GM21381 (cell line): ENCODE measurements at regions not wholly inside any gene's neighbourhood (a gene's known extent, or its start where the extent isn't known, plus 50 kb on each side); places are given as distances from the start of the nearest gene placed in this dataset.

Source experiments
- ATAC-seq: cut with Tn5 transposase; IDR thresholded peaks from one replicate; pipeline ENCODE4 v1.9.1; 2021; ENCODE audit warnings: mild to moderate bottlenecking, moderate library complexity; ENCODE audit not compliant: unreplicated experiment

DNA sequence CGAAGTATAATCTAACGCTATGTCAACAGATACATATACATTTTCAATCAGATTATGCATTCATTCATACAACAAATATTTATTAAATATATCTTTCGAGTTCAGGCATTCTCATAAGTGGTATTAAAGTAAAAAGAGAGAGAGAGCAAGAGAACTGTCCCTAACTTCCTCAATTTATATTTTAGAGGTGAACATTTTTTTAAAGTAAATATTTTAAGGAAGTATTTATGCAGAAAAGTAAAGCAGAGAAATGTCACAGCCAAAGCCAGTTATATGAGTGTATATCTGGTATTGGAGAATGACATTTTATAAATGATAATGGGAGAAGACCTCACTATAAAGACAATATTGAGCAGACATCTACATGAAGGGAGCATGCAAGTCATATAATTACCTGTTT lies 667.3 kb upstream of the CDH9 start:
- no peak for ATAC-seq

DNA sequence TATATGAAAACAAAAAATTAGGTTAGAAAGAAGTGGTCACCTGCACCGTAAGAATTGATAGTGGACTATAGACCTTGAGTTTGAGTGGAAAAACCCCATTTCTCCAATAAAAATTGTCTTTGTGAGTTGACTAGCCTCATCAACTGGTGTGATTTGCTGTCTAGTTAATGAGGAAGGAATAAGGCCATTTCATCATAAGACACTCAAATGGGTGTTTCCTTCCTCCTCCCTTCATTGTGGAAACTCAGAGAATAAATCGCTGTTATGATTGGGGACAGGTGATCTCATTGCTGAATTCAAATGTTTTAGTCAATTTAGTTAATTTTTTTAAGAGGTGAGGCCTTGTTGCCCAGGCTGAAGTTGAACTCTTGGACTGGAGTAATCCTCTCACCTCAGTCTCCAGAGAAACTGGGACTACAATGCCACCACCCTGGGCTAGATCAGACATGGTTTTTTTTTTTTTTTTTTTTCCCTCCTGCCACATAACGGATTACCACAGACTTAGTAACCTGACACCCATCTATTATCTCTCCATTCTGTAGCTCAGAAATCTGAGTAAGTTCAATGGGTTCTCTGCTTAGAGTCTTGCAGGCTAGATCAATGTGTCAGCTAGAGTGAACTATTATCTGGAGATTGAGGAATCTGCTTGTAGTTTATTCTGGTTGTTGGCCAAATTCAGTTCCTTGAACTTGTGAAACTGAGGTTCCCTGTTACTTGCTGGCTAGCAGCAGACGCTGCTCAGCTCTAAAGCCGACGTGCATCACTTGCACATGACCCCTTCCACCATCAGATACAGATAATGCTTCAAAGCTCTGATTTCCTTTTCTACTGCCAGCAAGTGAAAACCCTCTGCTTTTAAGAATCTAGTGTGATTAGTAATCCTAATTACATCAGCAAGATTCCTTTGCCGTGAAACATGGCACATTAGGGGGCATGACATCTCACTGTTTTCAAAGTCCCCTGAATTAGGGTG lies 663.8 kb upstream of the CDH9 start:
- ATAC-seq, result no peak

DNA sequence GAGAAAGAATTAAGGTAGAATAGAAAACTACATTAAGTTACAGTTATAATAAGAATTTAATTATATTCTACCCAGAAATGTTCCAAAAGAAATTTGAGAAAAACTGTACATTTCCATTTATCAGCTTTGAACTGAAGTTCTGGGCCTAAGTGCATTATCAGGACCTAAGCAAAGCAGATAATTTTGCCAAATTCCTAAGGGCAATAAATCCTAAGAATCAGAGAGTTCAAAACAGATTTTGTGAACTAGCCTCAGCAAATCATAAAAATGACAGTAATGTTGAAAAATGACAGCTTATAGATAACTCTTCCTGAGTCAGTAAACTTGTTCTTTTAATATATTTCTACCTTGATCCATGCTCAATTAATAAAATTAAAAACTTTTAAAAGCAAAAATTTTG lies 662.1 kb upstream of the CDH9 start:
- no peak for ATAC-seq

DNA sequence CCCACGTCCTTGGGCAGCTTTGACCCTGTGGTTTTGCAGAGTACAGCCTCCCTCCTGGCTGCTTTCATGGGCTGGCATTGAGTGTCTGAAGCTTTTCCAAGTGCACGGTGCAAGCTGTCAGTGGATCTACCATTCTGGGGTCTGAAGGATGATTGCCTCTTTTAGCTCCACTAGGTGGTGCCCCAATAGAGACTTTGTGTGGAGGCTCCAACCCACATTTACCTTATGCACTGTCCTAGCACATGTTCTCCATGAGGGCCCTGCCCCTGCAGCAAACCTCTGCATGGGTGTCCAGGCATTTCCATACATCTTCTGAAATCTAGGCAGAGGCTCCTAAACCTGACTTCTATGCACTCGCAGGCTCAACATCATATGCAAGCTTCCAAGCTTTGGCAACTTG lies 644.2 kb upstream of the CDH9 start:
- no peak for ATAC-seq

DNA sequence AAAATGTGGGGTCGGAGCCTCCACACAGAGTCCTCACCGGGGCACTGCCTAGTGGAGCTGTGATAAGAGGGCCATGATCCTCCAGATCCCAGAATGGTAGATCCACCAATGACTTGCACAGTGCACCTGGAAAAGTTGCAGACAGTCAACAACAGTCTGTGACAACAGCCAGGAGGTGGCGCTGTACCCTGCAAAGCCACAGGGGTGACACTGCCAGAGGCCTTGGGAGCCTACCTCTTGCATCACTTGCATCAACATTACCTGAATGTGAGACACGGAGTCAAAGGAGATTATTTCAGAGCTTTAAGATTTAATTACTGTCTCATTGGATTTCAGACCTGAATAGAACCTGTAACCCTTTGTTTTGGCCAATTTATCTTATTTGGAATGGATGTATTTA lies 614.1 kb upstream of the CDH9 start:
- no peak for ATAC-seq

DNA sequence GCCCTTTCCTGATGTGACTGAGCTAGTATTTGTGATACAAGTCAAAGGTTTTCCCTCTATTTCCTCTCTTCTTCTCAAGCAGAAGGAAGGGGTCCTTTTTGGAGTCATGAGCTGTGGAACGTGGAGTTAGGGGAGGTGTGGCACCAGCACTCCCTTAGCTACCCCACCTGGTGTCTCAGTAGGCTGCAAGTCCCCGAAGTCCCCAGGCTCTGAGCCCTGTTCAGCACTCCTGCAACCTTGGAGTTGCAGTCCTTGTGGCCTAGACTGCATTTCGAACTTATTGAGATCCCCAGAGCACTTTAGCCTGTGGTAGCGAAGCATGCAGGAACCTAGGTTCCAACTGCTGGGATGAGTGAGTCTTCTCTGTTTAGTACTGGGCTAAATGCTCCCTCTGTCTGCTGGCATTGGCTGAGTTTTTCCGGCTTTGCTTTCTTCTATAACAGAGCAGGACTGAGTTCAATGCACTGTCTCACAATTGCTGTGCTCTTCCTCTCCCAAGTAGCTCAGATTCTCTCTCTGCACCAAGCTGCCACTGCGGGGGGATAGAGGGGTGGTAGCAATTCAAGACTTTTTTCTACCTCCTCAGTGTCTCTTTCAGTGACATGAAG lies 600.7 kb upstream of the CDH9 start:
- ATAC-seq, result no peak

DNA sequence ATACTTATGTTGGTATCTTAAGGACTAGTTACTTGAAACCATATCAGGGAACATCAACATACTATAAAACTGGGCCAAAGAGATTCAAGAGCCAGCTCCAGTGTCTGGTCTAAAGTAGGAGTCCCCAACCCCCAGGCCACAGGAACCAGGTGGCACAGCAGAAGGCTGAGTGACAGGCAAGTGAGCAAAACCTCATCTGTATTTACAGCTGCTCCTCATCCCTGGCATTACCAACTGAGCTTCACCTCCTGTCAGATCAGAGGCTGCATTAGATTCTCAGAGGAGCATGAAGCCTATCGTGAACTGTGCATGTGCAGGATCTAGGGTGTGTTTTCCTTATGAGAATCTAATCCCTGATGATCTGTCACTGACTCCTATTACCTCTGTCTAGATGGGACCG lies 581.6 kb upstream of the CDH9 start:
- no peak for ATAC-seq

DNA sequence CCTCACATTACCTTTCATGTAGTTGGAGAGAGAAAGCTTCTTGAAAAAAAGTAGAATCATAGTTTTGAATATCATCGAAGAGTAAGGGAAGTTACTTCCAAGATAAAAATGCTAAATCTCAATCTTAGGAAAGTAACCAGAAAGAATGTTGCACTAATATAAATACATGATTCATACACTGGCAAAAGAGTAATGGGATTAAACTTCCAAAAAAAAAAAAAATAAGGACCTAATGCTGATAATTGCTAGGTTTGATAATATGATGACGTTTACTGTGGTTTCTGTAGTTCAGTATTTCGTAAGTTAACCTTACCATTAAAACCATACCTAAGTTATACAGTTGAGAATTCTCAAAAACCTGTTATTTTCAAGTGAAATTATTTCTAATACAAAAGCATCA lies 573.8 kb upstream of the CDH9 start:
- ATAC-seq, result no peak

DNA sequence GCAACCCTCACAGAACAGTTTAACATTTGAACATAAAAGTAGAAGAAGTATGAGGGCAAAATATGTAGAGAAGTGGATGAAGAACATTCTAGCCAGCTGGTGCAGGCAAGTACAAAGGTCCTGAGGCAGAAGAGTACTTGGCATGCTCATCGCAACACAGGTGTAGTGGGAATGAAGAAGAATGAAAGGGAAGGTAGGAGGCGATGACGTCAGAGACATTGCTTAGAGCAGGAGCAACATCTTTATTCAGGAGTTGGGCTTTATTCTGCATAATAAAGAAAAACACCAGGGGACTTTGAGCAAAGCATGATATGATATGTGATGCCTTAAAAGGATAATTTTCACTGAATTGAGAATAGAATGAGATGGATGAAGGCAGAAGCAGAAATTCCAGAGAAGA lies 570.6 kb upstream of the CDH9 start:
- ATAC-seq, result no peak

DNA sequence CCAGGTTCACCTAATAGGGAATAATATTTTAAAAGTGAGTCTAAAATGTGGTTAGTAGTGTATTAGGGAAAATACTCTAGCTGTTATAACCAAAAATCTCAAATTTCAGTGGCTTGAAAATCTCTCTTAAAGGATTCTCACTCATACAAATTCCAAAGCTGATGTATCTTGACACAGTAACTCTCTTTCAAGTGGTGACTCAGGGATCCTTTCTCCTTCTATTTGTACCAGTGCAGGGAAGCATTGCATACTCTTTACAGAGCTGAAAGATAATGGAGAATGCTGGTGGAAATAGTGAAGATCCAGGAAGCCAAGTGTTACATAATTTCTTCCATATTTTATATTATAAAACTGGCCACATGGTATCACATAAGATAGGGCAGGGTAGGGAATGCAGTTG lies 560.2 kb upstream of the CDH9 start:
- ATAC-seq, result no peak

DNA sequence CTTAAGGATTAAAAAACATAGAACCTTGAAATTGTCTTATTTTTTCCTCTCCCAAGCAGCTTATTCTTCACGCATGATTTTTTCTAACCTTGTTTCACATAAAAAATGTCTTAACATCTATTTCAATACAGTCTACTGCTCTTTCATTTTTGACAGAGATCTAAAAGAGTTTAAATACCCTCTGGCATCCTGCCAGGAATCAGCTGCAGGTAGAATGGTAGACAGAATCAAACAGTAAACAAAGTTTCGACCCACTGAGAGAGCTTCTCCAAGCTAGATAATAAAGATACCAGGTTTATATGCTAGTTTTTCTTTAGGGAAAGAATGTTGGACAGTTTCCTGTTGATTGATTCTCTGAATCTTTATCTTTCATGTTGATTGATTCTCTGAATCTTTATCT lies 555.8 kb upstream of the CDH9 start:
- ATAC-seq, result no peak

DNA sequence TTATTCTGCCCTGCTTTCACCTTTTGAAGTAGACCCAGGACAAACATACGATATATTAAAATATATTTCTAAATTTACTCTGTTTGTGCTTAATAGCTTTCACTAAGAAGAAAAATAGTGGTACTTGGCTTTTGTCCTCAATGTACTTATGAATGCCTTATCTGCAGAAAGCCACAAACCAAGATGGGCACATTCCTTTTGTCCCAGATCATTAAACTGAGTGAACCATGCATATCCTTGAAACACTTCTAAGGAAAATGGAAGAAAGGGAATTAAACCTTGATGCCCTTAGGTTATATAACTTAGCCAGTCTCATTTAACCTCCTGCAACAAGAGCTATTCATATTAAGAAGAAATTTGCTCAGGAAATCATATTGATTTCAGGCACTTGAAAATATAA lies 553.8 kb upstream of the CDH9 start:
- no peak for ATAC-seq

DNA sequence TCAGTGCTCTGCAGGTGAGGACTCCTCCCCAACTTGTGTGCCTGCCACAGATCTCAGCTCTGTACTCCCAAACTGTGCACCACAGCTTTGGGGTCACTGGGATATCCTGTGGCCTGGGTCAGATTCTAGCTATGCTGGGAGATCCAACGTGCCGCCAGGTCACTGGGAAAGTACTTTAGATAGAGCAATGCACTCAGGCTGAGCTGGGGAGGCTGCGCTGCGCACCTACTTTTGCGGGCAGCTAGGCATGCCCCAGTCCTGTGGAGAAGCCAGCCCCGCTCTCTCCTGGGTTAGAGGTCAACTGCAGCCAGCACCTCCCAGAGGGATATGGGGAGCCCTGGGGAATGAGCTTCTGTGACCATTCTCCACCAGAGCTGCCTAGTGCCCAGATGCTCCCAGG lies 552.1 kb upstream of the CDH9 start:
- ATAC-seq, result no peak

DNA sequence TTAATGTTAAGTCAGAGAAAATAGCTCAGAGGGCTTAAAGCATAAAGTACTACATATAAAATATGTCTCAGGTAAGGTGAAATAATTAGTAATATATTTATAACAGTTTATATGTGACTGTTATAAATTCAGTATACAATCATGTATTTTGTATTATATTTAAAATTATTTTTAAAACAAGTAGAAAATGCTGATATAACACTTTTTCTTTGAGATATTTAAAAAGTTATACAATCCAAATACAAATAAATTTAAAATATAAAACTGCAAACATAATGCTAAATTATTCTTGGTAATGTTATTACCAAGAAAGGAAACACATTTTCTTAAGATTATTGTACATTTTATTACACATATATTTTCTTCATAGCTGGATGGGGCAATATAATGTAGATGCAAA lies 539.9 kb upstream of the CDH9 start:
- ATAC-seq, result no peak

DNA sequence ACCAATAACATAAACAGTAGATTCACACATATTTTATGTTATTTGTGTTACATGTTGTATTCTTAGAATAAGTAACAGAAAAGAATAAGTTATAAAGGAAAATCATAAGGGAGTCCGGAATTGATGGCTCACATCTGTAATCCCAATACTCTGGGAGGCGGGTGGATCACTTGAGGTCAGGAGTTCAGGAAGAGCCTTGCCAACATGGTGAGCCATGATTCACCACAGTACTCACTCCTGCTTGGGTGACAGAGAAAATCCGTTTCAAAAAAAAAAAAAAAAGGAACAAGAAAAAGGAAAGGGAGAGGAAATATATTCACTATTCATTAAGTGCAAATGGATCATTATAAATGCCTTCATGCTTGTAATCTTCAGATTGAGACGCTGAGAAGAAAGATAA lies 533.3 kb upstream of the CDH9 start:
- no peak for ATAC-seq

DNA sequence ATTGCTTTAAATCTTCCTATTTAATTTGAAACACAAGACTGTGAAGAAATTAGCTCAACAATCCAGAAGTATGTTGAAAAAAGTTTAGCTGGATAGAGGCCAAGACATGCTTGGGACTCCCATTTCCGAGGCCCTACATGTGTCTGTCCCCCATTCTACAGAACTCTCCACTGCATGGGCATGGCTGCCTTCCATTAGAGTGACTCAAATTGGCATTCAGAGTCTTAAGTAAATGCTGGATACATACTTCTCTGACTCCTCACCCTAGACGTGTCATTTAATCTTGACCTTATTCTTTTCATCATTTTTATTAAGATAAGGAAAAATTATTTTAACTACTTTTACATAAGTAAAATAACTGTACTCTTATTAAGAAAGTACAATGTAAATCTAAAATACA lies 530.4 kb upstream of the CDH9 start:
- no peak for ATAC-seq

DNA sequence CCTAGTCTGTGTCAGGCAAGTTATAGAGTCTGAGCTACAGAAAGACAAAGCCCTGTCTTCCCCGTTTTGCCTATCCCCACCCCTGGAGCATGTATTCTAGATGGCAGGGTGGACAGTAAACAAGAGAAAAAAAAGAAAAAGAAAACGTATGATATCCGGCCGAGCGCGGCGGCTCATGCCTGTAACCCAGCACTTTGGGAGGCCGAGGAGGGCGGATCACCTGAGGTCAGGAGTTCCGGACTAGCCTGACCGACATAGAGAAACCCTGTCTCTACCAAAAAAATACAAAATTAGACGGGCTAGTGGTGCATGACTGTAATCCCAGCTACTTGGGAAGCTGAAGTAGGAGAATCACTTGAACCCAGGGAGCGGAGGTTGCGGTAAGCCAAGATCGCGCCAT lies 523.0 kb upstream of the CDH9 start:
- ATAC-seq, result no peak

DNA sequence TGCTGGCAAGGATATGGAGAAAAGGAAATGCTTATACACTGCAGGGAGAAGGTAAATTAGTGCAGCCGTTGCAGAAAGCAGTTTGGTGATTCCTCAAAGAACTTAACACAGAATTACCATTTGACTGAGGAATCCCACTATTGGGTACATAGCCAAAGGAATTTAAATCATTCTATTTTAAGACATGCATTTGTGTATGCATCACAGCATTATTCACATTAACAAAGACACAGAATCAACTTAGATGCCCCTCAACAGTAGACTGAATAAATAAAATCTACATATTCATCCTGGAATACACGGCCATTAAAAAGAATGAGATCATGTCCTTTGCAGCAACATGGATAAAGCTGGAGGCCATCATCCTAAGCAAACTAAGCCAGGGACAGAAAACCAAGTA lies 510.1 kb upstream of the CDH9 start:
- no peak for ATAC-seq

DNA sequence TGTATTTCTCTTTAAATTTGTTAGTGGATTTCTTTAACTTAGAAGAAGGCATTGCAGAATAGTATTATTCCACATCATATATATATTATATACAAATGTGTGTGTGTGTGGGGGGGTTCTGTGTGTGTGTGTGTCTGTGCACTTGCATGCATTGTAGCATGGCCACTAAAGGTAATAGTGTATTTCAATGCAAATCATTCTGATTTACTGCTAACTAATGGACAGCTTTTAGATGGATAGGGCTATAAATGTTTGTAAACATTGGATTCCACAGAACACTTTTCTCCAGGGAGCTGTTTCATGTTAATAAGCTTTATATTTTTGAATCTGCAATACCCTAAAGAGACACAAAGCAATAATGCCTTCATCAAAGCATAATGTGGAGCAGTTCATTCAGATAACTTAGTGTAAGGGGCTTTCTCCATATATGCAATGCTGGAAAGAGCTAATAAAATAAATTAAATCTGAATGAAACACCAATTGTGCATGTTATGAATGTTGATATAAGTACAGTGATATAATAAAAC lies 496.7 kb upstream of the CDH9 start:
- no peak for ATAC-seq

DNA sequence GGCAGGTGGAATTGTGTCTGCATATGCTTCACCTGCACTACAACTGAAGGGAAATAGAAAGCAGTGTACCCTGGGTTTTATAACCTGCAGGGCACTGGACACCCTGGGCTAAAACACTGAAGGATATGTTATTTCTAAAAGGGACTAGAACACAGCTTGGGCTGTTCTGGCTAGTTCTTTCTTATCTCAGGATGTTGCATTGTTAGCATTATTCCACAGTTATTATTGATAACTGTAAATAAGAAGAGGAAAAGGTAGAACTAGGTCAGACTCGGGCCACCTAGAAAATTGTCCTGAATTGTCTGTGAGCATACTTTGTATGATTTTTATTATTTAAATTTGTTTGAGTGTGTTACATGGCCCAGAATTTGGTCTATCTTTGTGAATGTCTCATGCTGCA lies 493.9 kb upstream of the CDH9 start:
- no peak for ATAC-seq

DNA sequence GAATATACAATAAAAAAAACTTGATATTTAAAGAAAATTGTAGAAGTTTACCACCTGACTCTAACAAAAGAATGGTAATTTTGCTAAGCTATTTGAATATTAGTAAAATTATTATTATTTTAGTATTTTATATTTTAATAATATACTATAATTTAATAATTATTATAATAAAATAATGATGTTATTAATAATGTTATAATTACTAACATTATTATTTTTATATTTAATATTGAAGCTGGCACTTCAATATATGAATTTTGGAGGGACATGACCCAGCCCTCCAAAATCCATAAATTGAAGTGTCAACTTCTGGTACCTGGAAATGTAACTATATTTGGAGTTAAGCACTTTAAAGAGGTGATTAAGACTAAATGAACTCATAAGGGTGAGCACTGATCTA lies 486.1 kb upstream of the CDH9 start:
- ATAC-seq, result no peak

DNA sequence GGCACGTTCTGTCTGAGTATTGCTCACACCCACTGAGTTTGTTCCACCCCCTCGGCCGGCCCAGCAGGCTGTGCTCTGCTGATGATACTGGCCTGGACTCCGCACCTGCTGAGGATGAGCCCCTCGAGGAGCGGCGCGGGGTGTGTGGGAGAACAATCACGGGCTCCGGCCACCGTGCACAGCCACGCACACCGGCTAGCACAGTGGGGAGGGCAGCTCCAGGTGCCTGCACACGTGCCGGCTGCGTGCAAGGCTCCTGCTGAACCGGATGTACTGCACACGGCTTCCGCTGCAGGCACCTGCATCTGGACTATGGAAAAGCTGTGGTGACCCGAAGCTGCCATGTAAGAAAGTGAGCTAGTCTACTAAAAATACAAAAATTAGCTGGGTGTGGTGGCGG lies 485.2 kb upstream of the CDH9 start:
- ATAC-seq, result no peak
